H9 (cell line): ENCODE measurements at regions not wholly inside any gene's neighbourhood (a gene's known extent, or its start where the extent isn't known, plus 50 kb on each side); places are given as distances from the start of the nearest gene placed in this dataset.

Experiments used
- DNase-seq: peaks from one replicate; pipeline ENCODE4 v3.0.0-alpha.2; 2017
- H2AFZ ChIP-seq: one replicate; pipeline ENCODE4 v1.6.1; 2013; ENCODE audit warnings: mild to moderate bottlenecking, low read length, control low read depth, moderate library complexity
- H2AK5ac ChIP-seq: 2 replicates; pipeline ENCODE4 v1.6.1; 2013; ENCODE audit warnings: low read length, control low read depth, mixed read lengths; ENCODE audit not compliant: insufficient read length
- H2BK120ac ChIP-seq: one replicate; pipeline ENCODE4 v1.6.1; 2013; ENCODE audit warnings: low read depth, mild to moderate bottlenecking, low read length, control low read depth, inconsistent platforms; ENCODE audit not compliant: poor library complexity, severe bottlenecking
- H2BK12ac ChIP-seq: 2 replicates; pipeline ENCODE4 v1.6.1; 2013; ENCODE audit warnings: low read length, control low read depth, mixed read lengths, low read depth; ENCODE audit not compliant: insufficient read length
- H2BK15ac ChIP-seq: 2 replicates; pipeline ENCODE4 v1.6.1; 2013; ENCODE audit warnings: low read depth, low read length, control low read depth
- H2BK20ac ChIP-seq: one replicate; pipeline ENCODE4 v1.6.1; 2013; ENCODE audit warnings: low read depth, mild to moderate bottlenecking, low read length, control low read depth, inconsistent platforms; ENCODE audit not compliant: poor library complexity, severe bottlenecking
- H2BK5ac ChIP-seq: 2 replicates; pipeline ENCODE4 v1.6.1; 2013; ENCODE audit warnings: low read length, control low read depth, mixed read lengths; ENCODE audit not compliant: insufficient read length
- H3K14ac ChIP-seq: 2 replicates; pipeline ENCODE4 v1.6.1; 2013; ENCODE audit warnings: low read length, control low read depth; ENCODE audit not compliant: insufficient read depth
- H3K18ac ChIP-seq: 2 replicates; pipeline ENCODE4 v1.6.1; 2013; ENCODE audit warnings: low read depth, mild to moderate bottlenecking, mixed read lengths, low read length, control low read depth; ENCODE audit not compliant: insufficient read length
- H3K23ac ChIP-seq: 2 replicates; pipeline ENCODE4 v1.6.1; 2013; ENCODE audit warnings: low read length, control low read depth, mixed read lengths, low read depth; ENCODE audit not compliant: insufficient read length
- H3K23me2 ChIP-seq: 2 replicates; pipeline ENCODE4 v1.6.1; 2013; ENCODE audit warnings: low read depth, mild to moderate bottlenecking, mixed read lengths, low read length, control low read depth; ENCODE audit not compliant: insufficient read length, poor library complexity, severe bottlenecking
- H3K27ac ChIP-seq: 2 replicates; pipeline ENCODE4 v1.5.1; 2013; ENCODE audit warnings: low read length, control low read depth, mixed read lengths, low read depth; ENCODE audit not compliant: insufficient read length
- H3K27me3 ChIP-seq: 2 replicates; pipeline ENCODE4 v1.6.1; 2013; ENCODE audit warnings: low read length, control low read depth, inconsistent platforms; ENCODE audit not compliant: insufficient read depth
- H3K4ac ChIP-seq: 2 replicates; pipeline ENCODE4 v1.6.1; 2013; ENCODE audit warnings: low read depth, mild to moderate bottlenecking, control low read depth, inconsistent platforms, low read length, moderate library complexity
- H3K4me1 ChIP-seq: 2 replicates; pipeline ENCODE4 v1.6.1; 2013; ENCODE audit warnings: low read length, control low read depth, inconsistent platforms; ENCODE audit not compliant: insufficient read depth
- H3K4me2 ChIP-seq: 2 replicates; pipeline ENCODE4 v1.6.1; 2013; ENCODE audit warnings: low read length, control low read depth, mixed read lengths; ENCODE audit not compliant: insufficient read length, insufficient read depth
- H3K56ac ChIP-seq: 2 replicates; pipeline ENCODE4 v1.6.1; 2013; ENCODE audit warnings: low read depth, mild to moderate bottlenecking, mixed read lengths, low read length, control low read depth; ENCODE audit not compliant: insufficient read length
- H3K79me1 ChIP-seq: 2 replicates; pipeline ENCODE4 v1.6.1; 2013; ENCODE audit warnings: low read depth, mild to moderate bottlenecking, moderate library complexity, low read length, control low read depth, inconsistent platforms; ENCODE audit not compliant: insufficient read depth, poor library complexity, severe bottlenecking
- H3K79me2 ChIP-seq: 2 replicates; pipeline ENCODE4 v1.6.1; 2013; ENCODE audit warnings: low read length, control low read depth, inconsistent platforms; ENCODE audit not compliant: insufficient read depth
- H3K9ac ChIP-seq: 2 replicates; pipeline ENCODE4 v1.6.1; 2013; ENCODE audit warnings: low read length, control low read depth, mixed read lengths; ENCODE audit not compliant: insufficient read length; ENCODE audit errors: extremely low read depth
- H3K9me3 ChIP-seq: one replicate; pipeline ENCODE4 v1.6.1; 2013; ENCODE audit warnings: low read depth, low read length, inconsistent platforms; ENCODE audit not compliant: control insufficient read depth
- H3T11ph ChIP-seq: one replicate; pipeline ENCODE4 v1.6.1; 2013; ENCODE audit warnings: mild to moderate bottlenecking, low read length, control low read depth, inconsistent platforms
- H4K20me1 ChIP-seq: one replicate; pipeline ENCODE4 v1.6.1; 2013; ENCODE audit not compliant: control insufficient read depth, insufficient read length, insufficient read depth
- H4K5ac ChIP-seq: 2 replicates; pipeline ENCODE4 v1.6.1; 2013; ENCODE audit warnings: low read depth, mild to moderate bottlenecking, mixed read lengths, low read length, control low read depth; ENCODE audit not compliant: insufficient read length
- H4K8ac ChIP-seq: replicated peaks from 2 replicates; pipeline ENCODE4 v1.6.1; 2013; ENCODE audit warnings: low read length, control low read depth, mixed read lengths, low read depth; ENCODE audit not compliant: insufficient read length
- H4K91ac ChIP-seq: 2 replicates; pipeline ENCODE4 v1.6.1; 2013; ENCODE audit warnings: low read depth, mild to moderate bottlenecking, moderate library complexity, mixed read lengths, low read length, control low read depth; ENCODE audit not compliant: insufficient read length
- H3K27ac Mint-ChIP-seq, 3 experiments: 2 replicates in 2 of 3; 3 replicates in 1 of 3; pipeline ENCODE4 v1.8.0; 2020 to 2021; ENCODE audit warnings: mixed read lengths in 3 of 3, mild to moderate bottlenecking in 1 of 3, moderate library complexity in 1 of 3
- H3K27me3 Mint-ChIP-seq: 2 replicates; pipeline ENCODE4 v1.8.0; 2021; ENCODE audit warnings: low read depth, mild to moderate bottlenecking, moderate library complexity, mixed read lengths
- H3K36me3 Mint-ChIP-seq, 3 experiments: 2 replicates in 2 of 3; 3 replicates in 1 of 3; pipeline ENCODE4 v1.8.0; 2020 to 2021; ENCODE audit warnings: low read depth in 3 of 3, mixed read lengths in 3 of 3; ENCODE audit not compliant: insufficient read depth in 1 of 3
- H3K4me1 Mint-ChIP-seq, 2 experiments: 2 replicates each; pipeline ENCODE4 v1.8.0; 2020; ENCODE audit warnings: mixed read lengths in 2 of 2
- H3K4me3 Mint-ChIP-seq, 2 experiments: 2 replicates in 1 of 2; 3 replicates in 1 of 2; pipeline ENCODE4 v1.8.0; 2020 to 2021; ENCODE audit warnings: mild to moderate bottlenecking in 2 of 2, mixed read lengths in 2 of 2, moderate library complexity in 1 of 2
- H3K9me3 Mint-ChIP-seq, 2 experiments: 2 replicates in 1 of 2; 3 replicates in 1 of 2; pipeline ENCODE4 v1.8.0; 2020; ENCODE audit warnings: mild to moderate bottlenecking in 2 of 2, mixed read lengths in 2 of 2, moderate library complexity in 1 of 2
- WGBS: extraction: QIAGEN DNeasy Blood & Tissue Kit; methylation state at CpG from one replicate; pipeline ENCODE4 v1.1.7; 2013; ENCODE audit warnings: missing lambda C conversion rate, low lambda C conversion rate, mixed read lengths; ENCODE audit not compliant: insufficient read length; ENCODE audit errors: extremely low coverage; 5-methylcytosine and 5-hydroxymethylcytosine counted together
- TF ChIP-seq, protein P1 (sequence below): fragments of 200-600 bp; sonication (generic); conservative IDR thresholded peaks from 3 replicates; pipeline ENCODE4 v1.8.0; 2021; ENCODE audit warnings: antibody characterized with exemption, mild to moderate bottlenecking

GRCh38 chr4:104989371-104989770, 157.3 kb upstream of the TET2 start:
- no peak overlapping the region for H2BK120ac ChIP-seq
- H3K18ac ChIP-seq = no peak overlapping the region
- H3K9ac ChIP-seq = no peak overlapping the region
- no peak overlapping the region for H3K56ac ChIP-seq
- H2BK12ac ChIP-seq = no peak overlapping the region
- H4K20me1 ChIP-seq = no peaks in the 10 kb centered on the region
- H4K8ac ChIP-seq = no peak overlapping the region
- no peak overlapping the region for H2BK15ac ChIP-seq
- no peaks in the 10 kb centered on the region for H3K27me3 ChIP-seq
- no peak overlapping the region for H4K5ac ChIP-seq
- Mint-ChIP-seq H3K27me3 (peaks cover 1% of the 10 kb centered on the region), H3K4me1 (no peaks in the 10 kb centered on the region), H3K27ac (no peak overlapping the region), H3K4me3 (no peak overlapping the region), H3K36me3 (peaks cover 0 to 5% (median 4%) of the 10 kb centered on the region in 3 experiments; a peak in 2 of 7 replicates), H3K9me3 (peaks cover 2 to 10% of the 10 kb centered on the region in 2 experiments; a peak in 4 of 5 replicates)
- H3T11ph ChIP-seq = no peak overlapping the region
- no peak overlapping the region for H3K27ac ChIP-seq
- H3K79me1 ChIP-seq = no peaks in the 10 kb centered on the region
- no peaks in the 10 kb centered on the region for H3K9me3 ChIP-seq
- H2BK20ac ChIP-seq = no peak overlapping the region
- H3K79me2 ChIP-seq = no peaks in the 10 kb centered on the region
- no peak overlapping the region for H2AFZ ChIP-seq
- no peak overlapping the region for H2BK5ac ChIP-seq
- no peak overlapping the region for H3K4ac ChIP-seq
- H3K14ac ChIP-seq = no peak overlapping the region
- no peak overlapping the region for H4K91ac ChIP-seq
- H3K23ac ChIP-seq = no peak overlapping the region
- no peaks in the 10 kb centered on the region for H3K23me2 ChIP-seq
- WGBS = no CpG with 5 or more reads among the region's 4 CpGs
- no peaks in the 10 kb centered on the region for H3K4me1 ChIP-seq
- TF ChIP-seq, protein P1, sequence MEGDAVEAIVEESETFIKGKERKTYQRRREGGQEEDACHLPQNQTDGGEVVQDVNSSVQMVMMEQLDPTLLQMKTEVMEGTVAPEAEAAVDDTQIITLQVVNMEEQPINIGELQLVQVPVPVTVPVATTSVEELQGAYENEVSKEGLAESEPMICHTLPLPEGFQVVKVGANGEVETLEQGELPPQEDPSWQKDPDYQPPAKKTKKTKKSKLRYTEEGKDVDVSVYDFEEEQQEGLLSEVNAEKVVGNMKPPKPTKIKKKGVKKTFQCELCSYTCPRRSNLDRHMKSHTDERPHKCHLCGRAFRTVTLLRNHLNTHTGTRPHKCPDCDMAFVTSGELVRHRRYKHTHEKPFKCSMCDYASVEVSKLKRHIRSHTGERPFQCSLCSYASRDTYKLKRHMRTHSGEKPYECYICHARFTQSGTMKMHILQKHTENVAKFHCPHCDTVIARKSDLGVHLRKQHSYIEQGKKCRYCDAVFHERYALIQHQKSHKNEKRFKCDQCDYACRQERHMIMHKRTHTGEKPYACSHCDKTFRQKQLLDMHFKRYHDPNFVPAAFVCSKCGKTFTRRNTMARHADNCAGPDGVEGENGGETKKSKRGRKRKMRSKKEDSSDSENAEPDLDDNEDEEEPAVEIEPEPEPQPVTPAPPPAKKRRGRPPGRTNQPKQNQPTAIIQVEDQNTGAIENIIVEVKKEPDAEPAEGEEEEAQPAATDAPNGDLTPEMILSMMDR = no peak
- no peak overlapping the region for H2AK5ac ChIP-seq
- no peak overlapping the region for H3K4me2 ChIP-seq
- DNase-seq = no peak
